ENCODE measurements at regions not wholly inside any gene's neighbourhood (a gene's known extent, or its start where the extent isn't known, plus 50 kb on each side); places are given as distances from the start of the nearest gene placed in this dataset.

DNA sequence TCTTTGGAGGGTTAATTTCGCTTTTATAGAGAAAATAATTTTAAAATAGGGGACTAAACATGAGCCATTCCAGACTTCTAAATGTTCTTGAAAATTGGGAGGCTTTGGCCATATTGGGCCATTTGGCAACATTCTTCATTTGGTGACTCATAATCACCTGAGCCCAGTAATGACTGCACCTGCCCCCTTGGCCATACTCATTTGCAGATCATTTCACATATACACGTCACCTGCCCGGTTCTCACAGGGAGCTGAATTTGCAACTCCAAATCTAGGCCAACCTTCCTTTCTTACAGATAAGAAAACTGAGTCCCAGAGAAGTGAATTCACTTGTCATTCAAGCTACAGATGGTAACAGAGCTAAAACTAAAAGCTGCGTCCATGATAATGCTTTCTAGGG, 289.7 kb downstream of the EPHA4 start:
- TF ChIP-seq, protein P1, sequence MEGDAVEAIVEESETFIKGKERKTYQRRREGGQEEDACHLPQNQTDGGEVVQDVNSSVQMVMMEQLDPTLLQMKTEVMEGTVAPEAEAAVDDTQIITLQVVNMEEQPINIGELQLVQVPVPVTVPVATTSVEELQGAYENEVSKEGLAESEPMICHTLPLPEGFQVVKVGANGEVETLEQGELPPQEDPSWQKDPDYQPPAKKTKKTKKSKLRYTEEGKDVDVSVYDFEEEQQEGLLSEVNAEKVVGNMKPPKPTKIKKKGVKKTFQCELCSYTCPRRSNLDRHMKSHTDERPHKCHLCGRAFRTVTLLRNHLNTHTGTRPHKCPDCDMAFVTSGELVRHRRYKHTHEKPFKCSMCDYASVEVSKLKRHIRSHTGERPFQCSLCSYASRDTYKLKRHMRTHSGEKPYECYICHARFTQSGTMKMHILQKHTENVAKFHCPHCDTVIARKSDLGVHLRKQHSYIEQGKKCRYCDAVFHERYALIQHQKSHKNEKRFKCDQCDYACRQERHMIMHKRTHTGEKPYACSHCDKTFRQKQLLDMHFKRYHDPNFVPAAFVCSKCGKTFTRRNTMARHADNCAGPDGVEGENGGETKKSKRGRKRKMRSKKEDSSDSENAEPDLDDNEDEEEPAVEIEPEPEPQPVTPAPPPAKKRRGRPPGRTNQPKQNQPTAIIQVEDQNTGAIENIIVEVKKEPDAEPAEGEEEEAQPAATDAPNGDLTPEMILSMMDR (IDR thresholded peaks at IDR 0.05), result no peak

DNA sequence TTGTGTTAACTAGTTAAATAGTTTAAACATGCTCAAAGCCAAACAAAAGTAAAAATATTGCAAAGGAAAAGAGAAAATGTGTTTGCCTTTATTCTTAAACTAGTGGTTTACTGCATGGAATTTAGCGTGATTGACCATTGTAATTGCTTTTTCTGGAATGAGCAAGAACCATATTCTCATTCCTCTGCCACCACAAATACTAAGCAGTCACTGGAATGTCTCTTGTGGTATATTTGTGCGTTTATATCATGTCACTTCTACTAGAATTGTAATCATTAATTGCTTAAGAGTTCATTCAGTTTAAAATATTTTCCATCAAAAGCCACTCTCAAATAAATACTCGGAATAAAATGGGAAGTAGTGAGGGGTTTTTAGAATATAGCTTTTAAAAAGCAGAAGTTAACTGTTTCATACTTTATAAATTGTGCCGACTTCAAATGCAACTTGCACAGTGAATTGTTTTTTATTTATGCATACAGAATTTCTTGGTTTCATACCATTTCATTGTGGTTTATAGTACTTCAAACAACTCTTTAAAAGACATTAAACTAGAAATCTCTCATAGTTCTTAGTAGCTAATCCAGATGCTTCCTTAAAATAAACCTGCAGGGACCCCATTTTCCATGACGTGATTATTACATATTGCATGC, 288.1 kb downstream of the EPHA4 start:
- TF ChIP-seq, protein P1 (IDR thresholded peaks at IDR 0.05), result no peak

DNA sequence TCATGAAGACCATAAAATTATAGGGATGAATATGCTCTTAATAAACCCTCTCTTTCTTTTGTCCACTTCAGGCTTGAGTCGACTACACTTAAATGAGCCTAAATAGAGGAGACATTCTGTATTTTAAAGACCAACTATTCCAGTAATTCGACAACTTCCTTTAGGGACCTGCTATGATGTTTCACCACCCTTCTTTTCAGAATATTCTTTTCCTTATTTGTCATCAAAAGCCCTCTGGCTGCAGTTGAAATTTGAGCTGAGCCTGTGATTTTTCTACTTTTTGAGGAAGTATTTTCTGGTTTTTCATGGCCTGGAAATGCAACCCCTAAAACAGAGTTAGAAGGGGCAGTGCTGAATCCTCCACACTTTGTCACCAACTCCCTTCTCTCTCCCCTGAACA, 287.0 kb downstream of the EPHA4 start:
- TF ChIP-seq, protein P1 (IDR thresholded peaks at IDR 0.05), result no peak

DNA sequence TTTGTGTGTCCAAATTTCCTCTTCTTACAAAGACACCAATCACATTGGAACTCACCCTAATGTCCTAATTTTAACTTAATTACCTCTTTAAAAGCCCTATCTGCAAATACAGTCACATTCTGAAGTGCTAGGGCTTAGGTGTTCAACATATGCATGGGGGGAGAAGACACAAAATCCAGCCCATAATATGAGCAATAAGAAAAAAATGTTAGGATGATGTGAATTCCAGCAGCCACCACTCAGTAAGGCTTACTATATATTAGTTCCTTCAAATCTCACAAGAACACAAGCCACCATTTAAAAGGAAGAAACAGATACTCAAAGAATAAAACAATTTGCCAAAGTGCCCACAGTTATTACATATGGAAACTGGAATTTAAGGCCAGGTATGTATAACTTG, 285.7 kb downstream of the EPHA4 start:
- TF ChIP-seq, protein P1 (IDR thresholded peaks at IDR 0.05), result no peak

DNA sequence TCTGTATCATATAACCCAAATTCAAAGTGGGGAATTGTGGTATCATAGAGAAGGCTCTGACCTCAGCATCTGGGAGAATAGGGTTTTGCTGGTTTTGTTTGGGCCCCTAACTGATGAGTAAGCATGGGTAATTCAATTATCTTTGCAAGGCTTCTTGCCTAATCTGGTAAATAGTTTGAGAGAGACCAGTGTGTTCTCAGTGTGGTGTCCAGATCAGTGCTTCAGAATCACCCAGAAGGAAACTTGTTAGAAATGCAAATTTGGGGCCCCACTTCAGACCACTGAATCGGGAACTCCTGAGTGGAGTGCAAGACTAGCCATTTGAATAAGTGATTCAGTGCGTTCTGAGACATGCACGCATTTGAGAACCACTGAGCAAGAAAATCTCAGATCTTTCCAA, 282.7 kb downstream of the EPHA4 start:
- TF ChIP-seq, protein P1 (IDR thresholded peaks at IDR 0.05), result no peak

DNA sequence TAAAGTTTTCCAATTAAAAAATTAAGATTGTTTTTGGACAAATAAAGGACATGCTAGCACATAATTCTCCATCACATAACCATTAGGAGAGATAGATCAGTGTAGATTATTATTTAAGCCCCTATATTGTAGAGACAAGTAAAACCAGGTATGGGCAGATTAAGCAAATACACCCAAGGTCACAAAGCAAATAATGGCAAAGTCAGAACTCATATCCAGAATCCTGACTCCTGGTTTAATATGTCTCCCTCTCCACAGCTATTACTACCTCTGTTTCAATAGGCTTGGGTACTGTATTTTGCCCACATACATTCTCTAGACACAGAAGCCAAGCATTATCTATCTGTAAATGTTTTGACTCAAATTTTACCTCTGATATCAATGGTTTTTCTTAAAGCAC, 282.3 kb downstream of the EPHA4 start:
- TF ChIP-seq, protein P1 (IDR thresholded peaks at IDR 0.05), result no peak

GRCh38 chr2:221293949-221294742, 278.0 kb downstream of the EPHA4 start:
- TF ChIP-seq, protein P1 (IDR thresholded peaks at IDR 0.05), result no peak

Data from LNCAP (cell line).